NCI-H2029 treated with DMSO at 0.1 percent for 48 hours (cell line): ENCODE measurements at regions not wholly inside any gene's neighbourhood (a gene's known extent, or its start where the extent isn't known, plus 50 kb on each side); places are given as distances from the start of the nearest gene placed in this dataset.
"Not testable (repeated sequence)": the region's sequence is repeated elsewhere in the genome, so short reads cannot be mapped to it uniquely, and the experiment has no call there.

Source experiments
- DNase-seq: peaks from one replicate; lab custom pipeline; 2025; lab: John Stamatoyannopoulos, UW

GRCh38 chr2:128598260-128598659 lies 279.6 kb upstream of the HS6ST1 start:
- DNase-seq, result not testable (repeated sequence)

- no peak for DNase-seq
These were observed 280.3 kb upstream of the HS6ST1 start for GRCh38 chr2:128598862-128599441.

GRCh38 chr2:128599700-128600099 lies 281.0 kb upstream of the HS6ST1 start:
- no peak for DNase-seq

GRCh38 chr2:128600581-128601297 lies 282.1 kb upstream of the HS6ST1 start:
- DNase-seq, result no peak

- DNase-seq, result no peak
These were observed 282.8 kb upstream of the HS6ST1 start for GRCh38 chr2:128601298-128602037.

GRCh38 chr2:128602038-128602698 lies 283.5 kb upstream of the HS6ST1 start:
- no peak for DNase-seq

- DNase-seq, result no peak
These were observed 284.0 kb upstream of the HS6ST1 start for GRCh38 chr2:128602699-128603101.

- no peak for DNase-seq
These were observed 284.8 kb upstream of the HS6ST1 start for GRCh38 chr2:128603411-128603924.

GRCh38 chr2:128604045-128604444 lies 285.4 kb upstream of the HS6ST1 start:
- DNase-seq, result no peak

GRCh38 chr2:128604581-128604980 lies 285.9 kb upstream of the HS6ST1 start:
- DNase-seq, result not testable (repeated sequence)

- no peak for DNase-seq
These were observed 286.8 kb upstream of the HS6ST1 start for GRCh38 chr2:128605421-128605820.

GRCh38 chr2:128605931-128606330 lies 287.3 kb upstream of the HS6ST1 start:
- no peak for DNase-seq

- DNase-seq, result no peak
These were observed 288.2 kb upstream of the HS6ST1 start for GRCh38 chr2:128606837-128607236.

- no peak for DNase-seq
These were observed 288.8 kb upstream of the HS6ST1 start for GRCh38 chr2:128607440-128607839.

- no peak for DNase-seq
These were observed 289.3 kb upstream of the HS6ST1 start for GRCh38 chr2:128607911-128608506.

GRCh38 chr2:128608921-128609880 lies 290.5 kb upstream of the HS6ST1 start:
- DNase-seq, result no peak

GRCh38 chr2:128610496-128610895 lies 291.8 kb upstream of the HS6ST1 start:
- DNase-seq, result no peak

- no peak for DNase-seq
These were observed 293.0 kb upstream of the HS6ST1 start for GRCh38 chr2:128611421-128612320.

GRCh38 chr2:128612628-128613027 lies 294.0 kb upstream of the HS6ST1 start:
- DNase-seq, result no peak

GRCh38 chr2:128613351-128613750 lies 294.7 kb upstream of the HS6ST1 start:
- no peak for DNase-seq
